BLaER1 treated with 17β-estradiol and CSF1 and Interleukin-3, amounts not matched to agents 10 nM and 100 nM (cell line): ENCODE measurements at regions not wholly inside any gene's neighbourhood (a gene's known extent, or its start where the extent isn't known, plus 50 kb on each side); places are given as distances from the start of the nearest gene placed in this dataset.

Experiments used
- H3K27ac ChIP-seq, 11 experiments: shearing (Covaris generic); formaldehyde crosslinking; 2 replicates each; pipeline ENCODE4 v1.8.1; 2022
- H3K27me3 ChIP-seq, 11 experiments: shearing (Covaris generic); formaldehyde crosslinking; 2 replicates each; pipeline ENCODE4 v1.8.1; 2022
- H3K36me3 ChIP-seq, 11 experiments: shearing (Covaris generic); formaldehyde crosslinking; 2 replicates each; pipeline ENCODE4 v1.8.1; 2022
- H3K4me1 ChIP-seq, 10 experiments: shearing (Covaris generic); formaldehyde crosslinking; 2 replicates each; pipeline ENCODE4 v1.8.1; 2022
- H3K4me2 ChIP-seq, 11 experiments: shearing (Covaris generic); formaldehyde crosslinking; 2 replicates each; pipeline ENCODE4 v1.8.1; 2022
- H3K4me3 ChIP-seq, 10 experiments: shearing (Covaris generic); formaldehyde crosslinking; 2 replicates each; pipeline ENCODE4 v1.8.1; 2022
- H3K9ac ChIP-seq, 11 experiments: shearing (Covaris generic); formaldehyde crosslinking; 2 replicates each; pipeline ENCODE4 v1.8.1; 2022
- H3K9me3 ChIP-seq, 11 experiments: shearing (Covaris generic); formaldehyde crosslinking; replicated peaks in 1 of 11; 2 replicates each; pipeline ENCODE4 v1.8.1; 2022
- H4K20me1 ChIP-seq, 11 experiments: shearing (Covaris generic); formaldehyde crosslinking; 2 replicates each; pipeline ENCODE4 v1.8.1; 2022
- Cebpa-rat ChIP-seq, 11 experiments: shearing (Covaris generic); IDR thresholded peaks; 2 replicates each; pipeline ENCODE4 v1.8.1; 2022

DNA sequence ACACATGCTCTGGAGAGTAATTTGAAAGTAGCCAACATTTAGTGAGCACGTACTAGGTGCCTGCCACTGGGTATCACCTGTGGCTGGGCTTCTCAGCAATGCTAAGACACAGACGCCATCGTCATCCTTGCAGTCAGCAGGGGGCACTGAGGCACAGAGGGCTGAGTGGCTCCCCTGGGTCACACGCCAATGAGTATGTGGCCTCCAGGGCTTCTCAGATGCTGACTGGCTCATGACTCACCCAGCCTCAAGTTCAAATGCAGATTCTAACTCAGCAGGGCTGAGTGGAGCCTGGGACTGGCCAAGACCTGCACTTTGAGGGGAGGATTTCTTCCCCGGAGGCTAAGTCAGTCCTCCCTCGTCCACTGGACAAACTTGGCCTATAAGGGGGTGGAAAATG lies 115.1 kb upstream of the CACNA1A start:
- H3K27ac ChIP-seq: no peak overlapping the region
- peaks cover 11 to 24% (median 16%) of the 10 kb centered on the region in 11 experiments; a peak in 18 of 22 replicates for H3K27me3 ChIP-seq
- no peaks in the 10 kb centered on the region for H3K36me3 ChIP-seq
- H3K9me3 ChIP-seq: no peaks in the 10 kb centered on the region
- H3K4me1 ChIP-seq: peaks cover 0 to 15% (median 0%) of the 10 kb centered on the region in 10 experiments; a peak in 6 of 20 replicates
- TF ChIP-seq Cebpa-rat (IDR thresholded peaks at IDR 0.05): no peak
- no peak overlapping the region for H3K4me3 ChIP-seq
- H3K4me2 ChIP-seq: peak overlapping the region in 2 of 11 experiments; percentile 1 to 24; a peak in 2 of 22 replicates
- H3K9ac ChIP-seq: no peak overlapping the region
- H4K20me1 ChIP-seq: no peaks in the 10 kb centered on the region

GRCh38 chr19:13619203-13619632 lies 112.9 kb upstream of the CACNA1A start:
- H3K27ac ChIP-seq: no peak overlapping the region

GRCh38 chr19:13615890-13616289 lies 109.6 kb upstream of the CACNA1A start:
- Histone ChIP-seq H3K4me2 (no peak overlapping the region), H4K20me1 (no peaks in the 10 kb centered on the region), H3K27me3 (no peaks in the 10 kb centered on the region), H3K27ac (no peak overlapping the region), H3K4me3 (no peak overlapping the region), H3K4me1 (no peaks in the 10 kb centered on the region; a peak in 1 of 20 replicates), H3K36me3 (no peaks in the 10 kb centered on the region), H3K9me3 (no peaks in the 10 kb centered on the region), H3K9ac (no peak overlapping the region)
- no peak for TF ChIP-seq Cebpa-rat (IDR thresholded peaks at IDR 0.05)

More at GRCh38 chr19:13619203-13619632, 112.9 kb upstream of the CACNA1A start:
- Histone ChIP-seq H3K4me1 (peaks cover 0 to 15% (median 0%) of the 10 kb centered on the region in 10 experiments; a peak in 7 of 20 replicates), H3K36me3 (no peaks in the 10 kb centered on the region), H3K4me3 (no peak overlapping the region), H3K27me3 (peaks cover 5 to 17% (median 10%) of the 10 kb centered on the region in 11 experiments; a peak in 18 of 22 replicates), H3K9me3 (no peaks in the 10 kb centered on the region), H3K9ac (no peak overlapping the region), H3K4me2 (no peak overlapping the region), H4K20me1 (no peaks in the 10 kb centered on the region)
- TF ChIP-seq Cebpa-rat (IDR thresholded peaks at IDR 0.05): no peak

- H3K27ac ChIP-seq: no peak overlapping the region
- no peaks in the 10 kb centered on the region for H4K20me1 ChIP-seq
- H3K4me1 ChIP-seq: peaks cover 0 to 4% (median 0%) of the 10 kb centered on the region in 10 experiments; a peak in 3 of 20 replicates
- no peak overlapping the region for H3K9ac ChIP-seq
- H3K4me3 ChIP-seq: no peak overlapping the region
- H3K4me2 ChIP-seq: no peak overlapping the region
- H3K27me3 ChIP-seq: no peaks in the 10 kb centered on the region
- H3K9me3 ChIP-seq: no peaks in the 10 kb centered on the region
- TF ChIP-seq Cebpa-rat (IDR thresholded peaks at IDR 0.05): no peak
- H3K36me3 ChIP-seq: no peaks in the 10 kb centered on the region
These were observed 107.2 kb upstream of the CACNA1A start for GRCh38 chr19:13613447-13613846.

DNA sequence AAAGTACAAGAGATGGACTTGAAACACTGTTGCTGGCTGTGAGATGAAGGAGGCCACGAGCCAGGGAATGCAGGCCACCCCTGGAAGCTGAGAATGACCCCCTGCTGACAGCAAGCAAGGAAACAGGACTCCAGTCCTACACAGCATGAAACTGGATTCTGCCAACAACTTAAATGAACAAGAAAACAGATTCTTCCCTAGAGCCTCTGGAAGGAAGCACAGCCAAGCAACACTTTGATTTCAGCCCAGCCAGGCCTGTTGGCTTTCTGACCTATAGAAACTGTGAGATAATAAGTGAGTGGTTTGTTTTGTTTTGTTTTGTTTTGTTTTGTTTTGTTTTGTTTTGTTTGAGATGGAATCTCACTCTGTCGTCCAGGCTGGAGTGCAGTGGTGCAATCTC lies 105.3 kb upstream of the CACNA1A start:
- Histone ChIP-seq H3K27me3 (no peaks in the 10 kb centered on the region), H3K4me1 (peaks cover 0 to 4% (median 0%) of the 10 kb centered on the region in 10 experiments; a peak in 3 of 20 replicates)
- TF ChIP-seq Cebpa-rat (IDR thresholded peaks at IDR 0.05): no peak

GRCh38 chr19:13610039-13610691 lies 103.9 kb upstream of the CACNA1A start:
- Histone ChIP-seq H3K4me3 (no peak overlapping the region), H3K9ac (no peak overlapping the region), H3K27me3 (no peaks in the 10 kb centered on the region)

More for the DNA sequence above, 105.3 kb upstream of the CACNA1A start:
- H3K4me2 ChIP-seq: no peak overlapping the region
- no peak overlapping the region for H3K27ac ChIP-seq
- H3K4me3 ChIP-seq: no peak overlapping the region
- H3K9ac ChIP-seq: no peak overlapping the region
- H4K20me1 ChIP-seq: no peaks in the 10 kb centered on the region
- H3K36me3 ChIP-seq: no peaks in the 10 kb centered on the region
- no peaks in the 10 kb centered on the region for H3K9me3 ChIP-seq

DNA sequence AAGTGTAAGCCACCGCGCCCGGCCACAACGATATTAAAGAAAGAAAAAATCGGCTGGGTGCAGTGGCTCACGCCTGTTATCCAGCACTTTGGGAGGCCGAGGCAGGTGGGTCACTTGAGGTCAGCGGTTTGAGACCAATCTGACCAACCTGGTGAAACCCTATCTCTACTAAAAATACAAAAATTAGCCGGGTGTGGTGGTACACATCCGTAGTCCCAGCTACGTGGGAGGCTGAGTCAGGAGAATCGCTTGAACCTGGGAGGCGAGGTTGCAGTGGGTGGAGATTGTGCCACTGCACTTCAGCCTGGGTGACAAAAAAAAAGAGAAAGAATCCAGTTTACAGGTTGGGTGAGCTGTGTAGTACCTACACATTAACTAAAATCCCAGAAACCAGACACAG lies 99.9 kb upstream of the CACNA1A start:
- Histone ChIP-seq H3K4me2 (no peak overlapping the region), H3K4me3 (no peak overlapping the region), H3K9ac (0 out of 22 replicates have a peak overlapping the region, but pooled peaks of 1 of the 11 experiments have one; percentile 19), H4K20me1 (no peaks in the 10 kb centered on the region), H3K36me3 (no peaks in the 10 kb centered on the region), H3K27ac (no peak overlapping the region), H3K9me3 (no peaks in the 10 kb centered on the region), H3K27me3 (no peaks in the 10 kb centered on the region), H3K4me1 (peaks cover 0 to 4% (median 0%) of the 10 kb centered on the region in 10 experiments; a peak in 2 of 20 replicates)
- TF ChIP-seq Cebpa-rat (IDR thresholded peaks at IDR 0.05): no peak

More at GRCh38 chr19:13610039-13610691, 103.9 kb upstream of the CACNA1A start:
- no peak for TF ChIP-seq Cebpa-rat (IDR thresholded peaks at IDR 0.05)
- Histone ChIP-seq H3K4me2 (no peak overlapping the region; a peak in 1 of 22 replicates), H3K9me3 (no peaks in the 10 kb centered on the region), H3K27ac (no peak overlapping the region), H4K20me1 (no peaks in the 10 kb centered on the region), H3K4me1 (peaks cover 0 to 4% (median 0%) of the 10 kb centered on the region in 10 experiments; a peak in 2 of 20 replicates), H3K36me3 (no peaks in the 10 kb centered on the region)

DNA sequence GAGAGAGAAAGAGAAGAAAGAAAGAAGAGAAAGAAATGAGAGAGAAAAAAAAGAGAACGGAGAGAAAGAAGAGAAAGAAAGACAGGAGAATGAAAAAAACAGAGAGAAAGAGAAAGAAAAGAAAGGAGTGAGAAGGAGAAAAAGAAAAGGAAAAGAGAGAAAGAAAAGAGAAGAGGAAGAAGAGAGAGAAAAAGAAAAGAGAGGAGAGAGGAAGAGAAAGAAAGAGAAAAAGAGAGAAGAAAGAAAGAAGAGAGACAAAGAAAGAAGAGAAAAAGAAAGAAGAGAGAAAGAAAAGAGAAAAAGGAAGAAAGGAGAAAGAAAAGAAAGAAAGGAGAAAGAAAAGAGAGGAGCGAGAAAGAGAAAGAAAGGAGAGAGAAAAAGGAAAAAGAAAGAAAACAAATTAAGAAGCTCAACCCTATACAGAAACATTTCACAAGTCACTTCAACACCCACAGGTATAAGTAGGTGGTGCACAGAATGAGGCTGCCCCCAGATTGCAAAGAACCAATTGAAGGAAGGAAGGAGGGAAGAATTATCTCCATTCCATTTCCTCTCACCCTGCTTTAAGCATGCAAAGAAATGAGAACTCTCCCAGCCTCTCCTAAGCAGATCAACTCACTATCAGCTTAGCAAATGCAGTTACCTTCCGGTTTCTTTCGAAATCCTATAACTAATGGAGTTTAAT lies 98.8 kb upstream of the CACNA1A start:
- Histone ChIP-seq H3K27ac (no peak overlapping the region), H4K20me1 (no peaks in the 10 kb centered on the region)

GRCh38 chr19:13600802-13601201 lies 94.5 kb upstream of the CACNA1A start:
- Histone ChIP-seq H3K27ac (no peak overlapping the region), H3K9me3 (no peaks in the 10 kb centered on the region), H3K4me2 (no peak overlapping the region), H3K36me3 (no peaks in the 10 kb centered on the region), H3K27me3 (no peaks in the 10 kb centered on the region), H3K4me1 (0 out of 20 replicates have a peak, but pooled peaks cover 0 to 3% (median 0%) of the 10 kb centered on the region in 10 experiments), H4K20me1 (no peaks in the 10 kb centered on the region), H3K9ac (no peak overlapping the region), H3K4me3 (no peak overlapping the region)
- no peak for TF ChIP-seq Cebpa-rat (IDR thresholded peaks at IDR 0.05)

More for the DNA sequence above, 98.8 kb upstream of the CACNA1A start:
- Histone ChIP-seq H3K9ac (no peak overlapping the region), H3K4me2 (no peak overlapping the region), H3K27me3 (no peaks in the 10 kb centered on the region), H3K9me3 (no peaks in the 10 kb centered on the region), H3K4me1 (peaks cover 0 to 4% (median 0%) of the 10 kb centered on the region in 10 experiments; a peak in 2 of 20 replicates), H3K4me3 (no peak overlapping the region), H3K36me3 (no peaks in the 10 kb centered on the region)
- TF ChIP-seq Cebpa-rat (IDR thresholded peaks at IDR 0.05): no peak
